Keratinocyte (primary cell): ENCODE measurements at regions not wholly inside any gene's neighbourhood (a gene's known extent, or its start where the extent isn't known, plus 50 kb on each side); places are given as distances from the start of the nearest gene placed in this dataset.
"Not testable (repeated sequence)": the region's sequence is repeated elsewhere in the genome, so short reads cannot be mapped to it uniquely, and the experiment has no call there.

Source experiments
- DNase-seq: peaks from one replicate; pipeline ENCODE4 v3.0.0-alpha.2; 2011; ENCODE audit warnings: low read depth, missing footprints, low spot score
- FAIRE-seq: peaks from 2 replicates; lab custom pipeline; 2011; peaks lifted over from hg19 to GRCh38; lab: Jason Lieb, UNC
- H2AFZ ChIP-seq: 2 replicates; pipeline ENCODE4 v1.6.0; 2012; ENCODE audit warnings: low read length, control low read depth, inconsistent platforms; ENCODE audit not compliant: control insufficient read depth
- H3K27ac ChIP-seq: 2 replicates; pipeline ENCODE4 v1.5.1; 2011; ENCODE audit warnings: low read length; ENCODE audit not compliant: control insufficient read depth, insufficient read depth
- H3K27me3 ChIP-seq: 3 replicates; pipeline ENCODE4 v1.6.0; 2011; ENCODE audit warnings: low read length; ENCODE audit not compliant: control insufficient read depth, insufficient read depth; ENCODE audit errors: extremely low read depth
- H3K36me3 ChIP-seq, 2 experiments: 2 replicates in 1 of 2; 3 replicates in 1 of 2; pipeline ENCODE4 v1.5.1; 2011; ENCODE audit warnings: low read length in 2 of 2, mild to moderate bottlenecking in 1 of 2; ENCODE audit not compliant: control insufficient read depth in 2 of 2, insufficient read depth in 2 of 2; ENCODE audit errors: extremely low read depth in 1 of 2
- H3K4me1 ChIP-seq: 3 replicates; pipeline ENCODE4 v1.5.1; 2011; ENCODE audit warnings: low read length; ENCODE audit not compliant: control insufficient read depth, insufficient read depth; ENCODE audit errors: extremely low read depth
- H3K4me2 ChIP-seq: 3 replicates; pipeline ENCODE4 v1.6.0; 2011; ENCODE audit warnings: low read depth, low read length; ENCODE audit not compliant: control insufficient read depth, insufficient read depth; ENCODE audit errors: extremely low read depth
- H3K4me3 ChIP-seq, 3 experiments: fragments of 200-600 bp in 1 of 3; sonication (generic) in 1 of 3; 2 replicates in 2 of 3; 3 replicates in 1 of 3; pipeline ENCODE4 v1.5.1; 2011 to 2016; ENCODE audit warnings: low read length in 3 of 3, mild to moderate bottlenecking in 3 of 3, control low read depth in 2 of 3, inconsistent platforms in 1 of 3, low read depth in 1 of 3, mixed read lengths in 1 of 3, mixed run types in 1 of 3, moderate library complexity in 1 of 3; ENCODE audit not compliant: control insufficient read depth in 2 of 3, insufficient read depth in 2 of 3; ENCODE audit errors: extremely low read depth in 1 of 3
- H3K79me2 ChIP-seq: 2 replicates; pipeline ENCODE4 v1.6.0; 2012; ENCODE audit warnings: low read length; ENCODE audit not compliant: control insufficient read depth, insufficient read depth
- H3K9ac ChIP-seq: 3 replicates; pipeline ENCODE4 v1.6.0; 2011; ENCODE audit warnings: low read length; ENCODE audit not compliant: control insufficient read depth, insufficient read depth; ENCODE audit errors: extremely low read depth
- H3K9me1 ChIP-seq: 3 replicates; pipeline ENCODE4 v1.6.0; 2011; ENCODE audit warnings: low read length; ENCODE audit not compliant: control insufficient read depth, insufficient read depth; ENCODE audit errors: extremely low read depth
- H3K9me3 ChIP-seq: 2 replicates; pipeline ENCODE4 v1.5.1; 2012; ENCODE audit warnings: low read depth, low read length; ENCODE audit not compliant: control insufficient read depth
- H4K20me1 ChIP-seq: 3 replicates; pipeline ENCODE4 v1.6.0; 2011; ENCODE audit warnings: low read length; ENCODE audit not compliant: control insufficient read depth, insufficient read depth; ENCODE audit errors: extremely low read depth
- EZH2 ChIP-seq: IDR thresholded peaks from one replicate; pipeline ENCODE4 v1.6.1; 2012; ENCODE audit warnings: inconsistent platforms, mild to moderate bottlenecking, low read length, moderate library complexity
- dilution Hi-C: fragments of 300-500 bp; cut with MboI; formaldehyde crosslinking; loops from one replicate; pipeline ENCODE4 v1.7.0; 2020; ENCODE audit warnings: low sequenced_read_pairs; ENCODE audit not compliant: extremely low pct_ligation_motif_present
- TF ChIP-seq, protein P1 (sequence below), 3 experiments: IDR thresholded peaks in 1 of 3; conservative IDR thresholded peaks in 1 of 3; optimal IDR thresholded peaks in 1 of 3; 2 replicates in 2 of 3; 3 replicates in 1 of 3; pipeline versions ENCODE3 to v1.5.1; 2011; ENCODE audit warnings: low read length in 3 of 3, mild to moderate bottlenecking in 3 of 3, moderate library complexity in 2 of 3, control low read depth in 1 of 3, inconsistent platforms in 1 of 3; ENCODE audit not compliant: insufficient read depth in 2 of 3; ENCODE audit errors: extremely low read depth in 1 of 3

DNA sequence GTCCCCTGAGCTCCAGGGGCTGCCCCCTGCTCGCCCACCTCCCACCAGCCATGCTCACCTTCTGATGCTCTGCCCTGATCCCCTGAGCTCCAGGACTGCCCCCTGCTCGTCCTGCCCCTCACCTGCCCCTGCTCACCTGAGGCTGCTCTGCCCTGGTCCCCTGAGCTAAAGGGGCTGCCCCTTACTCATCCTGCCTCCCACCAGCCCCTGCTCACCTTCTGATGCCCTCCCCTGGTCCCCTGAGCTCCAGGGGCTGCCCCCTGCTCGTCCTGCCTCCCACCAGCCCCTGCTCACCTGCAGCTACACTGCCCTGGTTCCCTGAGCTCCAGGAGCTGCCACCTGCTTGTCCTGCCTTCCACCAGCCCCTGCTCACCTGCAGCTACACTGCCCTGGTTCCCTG is 247.2 kb downstream of the TMEM121 start:
- H3K4me3 ChIP-seq: no peak overlapping the region
- no peak for DNase-seq
- dilution Hi-C loops: no loop called here
- H3K27ac ChIP-seq: no peak overlapping the region
- no peak overlapping the region for H2AFZ ChIP-seq
- no peaks in the 10 kb centered on the region for H3K36me3 ChIP-seq
- H4K20me1 ChIP-seq: no peaks in the 10 kb centered on the region
- no peaks in the 10 kb centered on the region for H3K79me2 ChIP-seq
- H3K4me2 ChIP-seq: no peak overlapping the region
- no peaks in the 10 kb centered on the region for H3K9me3 ChIP-seq
- H3K4me1 ChIP-seq: no peaks in the 10 kb centered on the region
- H3K27me3 ChIP-seq: no peaks in the 10 kb centered on the region
- no peaks in the 10 kb centered on the region for H3K9me1 ChIP-seq
- TF ChIP-seq, protein P1, sequence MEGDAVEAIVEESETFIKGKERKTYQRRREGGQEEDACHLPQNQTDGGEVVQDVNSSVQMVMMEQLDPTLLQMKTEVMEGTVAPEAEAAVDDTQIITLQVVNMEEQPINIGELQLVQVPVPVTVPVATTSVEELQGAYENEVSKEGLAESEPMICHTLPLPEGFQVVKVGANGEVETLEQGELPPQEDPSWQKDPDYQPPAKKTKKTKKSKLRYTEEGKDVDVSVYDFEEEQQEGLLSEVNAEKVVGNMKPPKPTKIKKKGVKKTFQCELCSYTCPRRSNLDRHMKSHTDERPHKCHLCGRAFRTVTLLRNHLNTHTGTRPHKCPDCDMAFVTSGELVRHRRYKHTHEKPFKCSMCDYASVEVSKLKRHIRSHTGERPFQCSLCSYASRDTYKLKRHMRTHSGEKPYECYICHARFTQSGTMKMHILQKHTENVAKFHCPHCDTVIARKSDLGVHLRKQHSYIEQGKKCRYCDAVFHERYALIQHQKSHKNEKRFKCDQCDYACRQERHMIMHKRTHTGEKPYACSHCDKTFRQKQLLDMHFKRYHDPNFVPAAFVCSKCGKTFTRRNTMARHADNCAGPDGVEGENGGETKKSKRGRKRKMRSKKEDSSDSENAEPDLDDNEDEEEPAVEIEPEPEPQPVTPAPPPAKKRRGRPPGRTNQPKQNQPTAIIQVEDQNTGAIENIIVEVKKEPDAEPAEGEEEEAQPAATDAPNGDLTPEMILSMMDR (optimal IDR thresholded peaks at IDR 0.05 in 1 of 3, IDR thresholded peaks at IDR 0.05 in 1 of 3, conservative IDR thresholded peaks at IDR 0.05 in 1 of 3; ENCODE audit: extremely low read depth in 1 of 3, insufficient read depth in 2 of 3, low read length in 3 of 3): no peak
- TF ChIP-seq EZH2: no peak
- no peak for FAIRE-seq
- H3K9ac ChIP-seq: no peak overlapping the region

DNA sequence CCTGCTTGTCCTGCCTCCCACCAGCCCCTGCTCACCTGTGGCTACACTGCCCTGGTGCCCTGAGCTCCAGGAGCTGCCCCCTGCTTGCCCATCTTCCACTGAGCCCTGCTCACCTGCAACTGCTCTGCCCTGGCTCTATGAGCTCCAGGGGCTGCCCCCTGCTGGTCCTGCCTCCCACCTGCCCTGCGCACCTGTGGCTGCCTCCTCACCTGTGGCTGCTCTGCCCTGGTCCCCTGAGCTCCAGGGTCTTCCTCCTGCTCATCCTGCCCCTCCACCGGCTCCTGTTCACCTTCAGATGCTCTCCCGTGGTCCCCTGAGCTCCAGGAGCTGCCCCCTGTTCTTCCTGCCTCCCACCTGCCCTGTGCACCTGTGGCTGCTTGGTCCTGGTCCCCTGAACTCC is 247.6 kb downstream of the TMEM121 start:
- dilution Hi-C loops: no loop called here
- no peak for TF ChIP-seq EZH2
- TF ChIP-seq, protein P1 (optimal IDR thresholded peaks at IDR 0.05 in 1 of 3, IDR thresholded peaks at IDR 0.05 in 1 of 3, conservative IDR thresholded peaks at IDR 0.05 in 1 of 3; ENCODE audit: extremely low read depth in 1 of 3, insufficient read depth in 2 of 3, low read length in 3 of 3): no peak
- FAIRE-seq: no peak
- Histone ChIP-seq H3K27me3 (no peaks in the 10 kb centered on the region), H4K20me1 (no peaks in the 10 kb centered on the region), H2AFZ (no peak overlapping the region), H3K4me2 (no peak overlapping the region), H3K4me1 (no peaks in the 10 kb centered on the region), H3K79me2 (no peaks in the 10 kb centered on the region), H3K9me3 (no peaks in the 10 kb centered on the region), H3K27ac (no peak overlapping the region), H3K9ac (no peak overlapping the region), H3K36me3 (no peaks in the 10 kb centered on the region), H3K4me3 (no peak overlapping the region), H3K9me1 (no peaks in the 10 kb centered on the region)
- DNase-seq: no peak

DNA sequence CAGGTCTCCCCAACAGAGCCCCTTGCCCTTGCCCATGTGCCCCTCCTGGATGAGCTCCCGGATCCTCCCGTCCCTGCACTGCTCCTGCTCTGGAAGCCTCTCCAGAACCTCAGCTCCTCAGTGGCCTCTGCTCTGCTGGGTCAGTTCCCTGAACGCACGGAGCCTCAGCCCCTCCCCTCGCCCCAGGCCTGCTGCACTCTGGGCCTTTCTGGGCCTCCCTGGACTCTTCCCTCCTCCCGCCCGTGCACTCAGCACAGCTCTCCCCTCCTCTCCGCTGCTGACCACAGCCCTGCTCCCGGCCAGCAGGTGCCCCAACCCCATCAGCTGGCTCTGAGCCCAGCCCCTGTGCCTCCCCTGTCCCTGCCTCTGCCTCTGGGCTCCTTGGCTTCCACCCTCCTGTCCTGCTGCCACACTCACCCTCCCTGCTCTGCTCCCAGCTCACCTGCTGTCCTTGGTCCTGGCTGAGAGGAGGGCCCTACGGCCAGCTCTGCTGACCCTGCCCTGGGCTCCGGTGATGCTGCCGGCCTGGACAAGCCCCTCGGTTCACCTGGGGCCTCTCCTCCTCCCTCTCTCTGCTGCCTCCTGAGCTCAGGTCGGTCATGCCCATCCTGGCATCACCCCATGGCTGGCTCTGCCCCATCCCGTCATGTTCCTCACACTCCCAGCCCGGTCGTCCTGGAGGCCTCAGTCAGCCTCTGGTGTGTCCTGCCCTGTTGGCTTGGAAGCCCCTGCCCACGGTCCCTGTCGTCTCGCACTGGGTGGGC is 248.4 kb downstream of the TMEM121 start:
- H3K4me1 ChIP-seq, H2AFZ ChIP-seq, H3K27me3 ChIP-seq, dilution Hi-C loops, H3K79me2 ChIP-seq, H3K9me1 ChIP-seq, H3K9ac ChIP-seq, H3K4me3 ChIP-seq, DNase-seq, H3K27ac ChIP-seq, H3K4me2 ChIP-seq, FAIRE-seq, H3K36me3 ChIP-seq, H4K20me1 ChIP-seq, H3K9me3 ChIP-seq: not testable (repeated sequence)
